ENCODE measurements at regions not wholly inside any gene's neighbourhood (a gene's known extent, or its start where the extent isn't known, plus 50 kb on each side); places are given as distances from the start of the nearest gene placed in this dataset.

- 83% methylated on average over 2 of the region's 2 CpGs for WGBS (ENCODE audit: insufficient coverage)
- no peak overlapping the region for H3K9ac ChIP-seq (ENCODE audit: insufficient read depth, low read length, poor library complexity, severe bottlenecking)
- peaks cover 0 to 2% (median 0%) of the 10 kb centered on the region in 3 donors for H3K27me3 Mint-ChIP-seq (ENCODE audit: low read depth in 3 of 3)
- no peaks in the 10 kb centered on the region for H3K4me1 ChIP-seq (ENCODE audit: control insufficient read depth in 1 of 2, insufficient read depth in 2 of 2, low read length in 2 of 2)
- no peak for DNase-seq
- no peak for TF ChIP-seq CTCF (IDR thresholded peaks at IDR 0.05)
- H3K27me3 ChIP-seq (ENCODE audit: control insufficient read depth in 2 of 2, insufficient read depth in 2 of 2, low read length in 2 of 2) = no peaks in the 10 kb centered on the region
- H3K36me3 Mint-ChIP-seq = no peaks in the 10 kb centered on the region
- H2AFZ ChIP-seq (ENCODE audit: insufficient read depth, low read depth, low read length, poor library complexity, severe bottlenecking) = no peak overlapping the region
- H3K4me3 ChIP-seq (replicated peaks in 1 of 3; ENCODE audit: low read depth in 2 of 3, low read length in 3 of 3) = no peak overlapping the region
- H3K4me1 Mint-ChIP-seq = no peaks in the 10 kb centered on the region
- no peaks in the 10 kb centered on the region for H3K9me3 Mint-ChIP-seq
- H3K36me3 ChIP-seq (replicated peaks in 1 of 2; ENCODE audit: control insufficient read depth in 1 of 2, insufficient read depth in 2 of 2, low read length in 2 of 2) = no peaks in the 10 kb centered on the region
- no peak overlapping the region for H3K4me2 ChIP-seq (replicated peaks; ENCODE audit: extremely low read depth, low read length, poor library complexity, severe bottlenecking)
- H3K4me3 Mint-ChIP-seq = no peak overlapping the region
- no peak overlapping the region for H3K27ac ChIP-seq (ENCODE audit: low read depth in 1 of 2, low read length in 2 of 2)
- H3K9me3 ChIP-seq (replicated peaks in 1 of 2; ENCODE audit: control insufficient read depth in 1 of 2, insufficient read depth in 1 of 2, low read length in 2 of 2) = no peaks in the 10 kb centered on the region
- no peaks in the 10 kb centered on the region for H4K20me1 ChIP-seq (ENCODE audit: insufficient read depth, low read length)
- intact Hi-C loops (cut with micrococcal nuclease) = no loop called here
- no peaks in the 10 kb centered on the region for H3K79me2 ChIP-seq (ENCODE audit: insufficient read depth, low read length)
- no peak overlapping the region for H3K27ac Mint-ChIP-seq
Measured at GRCh38 chr1:87979079-87979478, 650.4 kb downstream of the LMO4 start.

GRCh38 chr1:87980494-87980893 is 651.8 kb downstream of the LMO4 start:
- intact Hi-C loops (cut with micrococcal nuclease) = no loop called here
- Histone ChIP-seq H3K9ac (ENCODE audit: insufficient read depth, low read length, poor library complexity, severe bottlenecking) (no peak overlapping the region), H3K27ac (ENCODE audit: low read depth in 1 of 2, low read length in 2 of 2) (no peak overlapping the region), H3K79me2 (ENCODE audit: insufficient read depth, low read length) (no peaks in the 10 kb centered on the region), H4K20me1 (ENCODE audit: insufficient read depth, low read length) (no peaks in the 10 kb centered on the region), H3K27me3 (ENCODE audit: control insufficient read depth in 2 of 2, insufficient read depth in 2 of 2, low read length in 2 of 2) (no peaks in the 10 kb centered on the region), H2AFZ (ENCODE audit: insufficient read depth, low read depth, low read length, poor library complexity, severe bottlenecking) (no peak overlapping the region), H3K4me2 (replicated peaks; ENCODE audit: extremely low read depth, low read length, poor library complexity, severe bottlenecking) (no peak overlapping the region), H3K4me1 (ENCODE audit: control insufficient read depth in 1 of 2, insufficient read depth in 2 of 2, low read length in 2 of 2) (no peaks in the 10 kb centered on the region), H3K36me3 (replicated peaks in 1 of 2; ENCODE audit: control insufficient read depth in 1 of 2, insufficient read depth in 2 of 2, low read length in 2 of 2) (no peaks in the 10 kb centered on the region), H3K9me3 (replicated peaks in 1 of 2; ENCODE audit: control insufficient read depth in 1 of 2, insufficient read depth in 1 of 2, low read length in 2 of 2) (no peaks in the 10 kb centered on the region), H3K4me3 (replicated peaks in 1 of 3; ENCODE audit: low read depth in 2 of 3, low read length in 3 of 3) (no peak overlapping the region)
- TF ChIP-seq CTCF (IDR thresholded peaks at IDR 0.05) = no peak
- H3K27ac Mint-ChIP-seq = no peak overlapping the region
- H3K4me3 Mint-ChIP-seq = no peak overlapping the region
- no peaks in the 10 kb centered on the region for H3K4me1 Mint-ChIP-seq
- 80% methylated on average over 1 of the region's 3 CpGs for WGBS (ENCODE audit: insufficient coverage)
- H3K36me3 Mint-ChIP-seq = no peaks in the 10 kb centered on the region
- peaks cover 0 to 2% (median 1%) of the 10 kb centered on the region in 3 donors for H3K27me3 Mint-ChIP-seq (ENCODE audit: low read depth in 3 of 3)
- no peak for DNase-seq
- no peaks in the 10 kb centered on the region for H3K9me3 Mint-ChIP-seq

All from CD14-positive monocyte (primary cell).